ENCODE measurements at regions not wholly inside any gene's neighbourhood (a gene's known extent, or its start where the extent isn't known, plus 50 kb on each side); places are given as distances from the start of the nearest gene placed in this dataset.

DNA sequence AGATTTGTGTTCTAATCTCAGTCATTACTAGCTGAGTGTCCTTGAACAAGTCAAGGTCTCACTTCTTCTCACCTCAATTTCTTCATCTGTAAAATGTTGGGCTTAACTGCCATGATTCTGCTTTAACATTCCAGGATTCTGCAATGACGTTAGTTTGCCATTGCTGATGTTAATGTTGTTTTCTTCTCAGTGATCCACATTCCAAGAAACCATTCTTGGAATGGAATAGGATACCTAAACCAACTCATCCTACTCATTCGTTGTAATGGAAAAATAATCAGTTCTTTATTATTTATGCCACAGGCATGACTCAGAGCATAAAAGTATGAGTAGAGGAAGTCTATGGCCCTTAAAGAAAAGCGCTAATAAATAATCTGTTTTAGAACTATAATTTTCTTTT, 140.2 kb upstream of the ETAA1 start:
- no peak for DNase-seq

DNA sequence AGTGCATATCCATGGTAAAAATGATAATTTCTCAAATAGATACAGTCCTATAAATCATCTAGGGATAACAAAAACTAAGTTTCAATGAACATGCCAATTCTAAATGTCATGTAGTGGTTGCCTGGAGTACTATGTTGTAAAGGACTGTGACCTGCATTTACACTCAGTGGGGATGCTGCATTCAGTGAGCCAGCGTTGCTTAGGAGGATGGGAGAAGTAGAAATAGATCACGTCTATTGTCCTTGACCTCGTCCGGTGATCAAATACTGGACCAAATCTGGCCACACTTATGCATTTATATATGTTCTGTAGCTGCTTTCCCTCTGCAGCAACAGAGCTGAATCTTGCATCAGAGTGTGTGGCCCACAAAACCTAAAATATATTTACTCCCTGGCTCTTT, 139.0 kb upstream of the ETAA1 start:
- no peak for DNase-seq

DNA sequence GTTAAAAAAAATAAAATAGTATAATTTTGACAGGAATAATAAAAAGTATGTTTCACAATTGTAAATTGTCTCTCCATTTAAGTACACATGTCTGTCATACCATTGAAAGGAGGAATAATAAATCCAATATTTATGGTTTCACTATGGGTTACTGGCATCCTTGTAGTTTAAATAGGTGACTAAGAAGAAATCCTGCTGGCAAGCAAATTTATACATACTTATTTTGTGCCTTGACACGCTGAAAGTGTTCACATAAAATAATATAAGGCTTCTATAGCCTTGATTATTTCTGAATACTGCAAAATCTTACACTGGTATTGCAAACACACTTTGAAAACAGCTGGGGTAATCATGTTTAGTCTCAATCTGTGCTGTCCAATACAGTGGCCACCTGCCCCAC, 138.3 kb upstream of the ETAA1 start:
- no peak for DNase-seq

DNA sequence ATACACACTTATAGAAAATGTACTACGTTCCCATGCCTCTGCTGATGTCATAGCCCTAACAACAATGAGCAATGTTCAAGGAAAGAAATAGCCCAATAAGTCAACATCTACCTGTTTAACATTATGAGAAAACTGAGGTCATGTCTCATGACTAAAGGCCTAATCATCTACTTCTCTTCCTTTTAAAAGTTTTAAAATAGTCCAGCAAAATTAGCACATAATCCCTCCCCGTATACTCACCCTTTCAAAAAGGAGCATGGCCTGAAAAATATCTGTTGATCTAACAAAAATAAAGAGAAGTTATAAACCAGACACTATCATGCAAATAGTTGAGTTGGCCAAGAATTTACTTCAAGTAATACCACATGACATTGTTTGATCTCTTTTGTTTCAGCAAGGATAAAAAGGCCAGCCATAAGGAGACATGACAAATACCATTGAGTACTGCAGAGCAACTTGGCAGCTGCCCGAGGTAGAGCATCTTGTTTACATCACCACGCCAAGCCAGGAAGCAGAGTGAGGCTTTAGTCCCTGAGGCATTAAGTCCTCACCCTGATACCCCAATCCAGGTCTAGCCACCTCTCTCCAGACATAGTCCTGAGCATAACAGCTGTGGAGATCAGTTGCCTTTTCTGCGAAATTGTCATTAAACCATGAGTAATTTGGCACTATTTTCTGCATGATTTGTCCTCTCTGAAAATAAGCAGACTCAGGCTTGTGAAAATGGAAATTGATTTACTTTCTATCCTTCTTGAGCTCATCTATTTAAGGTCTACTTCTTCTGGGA, 137.4 kb upstream of the ETAA1 start:
- DNase-seq, result peak in 1 of 2 experiments; percentile 32

DNA sequence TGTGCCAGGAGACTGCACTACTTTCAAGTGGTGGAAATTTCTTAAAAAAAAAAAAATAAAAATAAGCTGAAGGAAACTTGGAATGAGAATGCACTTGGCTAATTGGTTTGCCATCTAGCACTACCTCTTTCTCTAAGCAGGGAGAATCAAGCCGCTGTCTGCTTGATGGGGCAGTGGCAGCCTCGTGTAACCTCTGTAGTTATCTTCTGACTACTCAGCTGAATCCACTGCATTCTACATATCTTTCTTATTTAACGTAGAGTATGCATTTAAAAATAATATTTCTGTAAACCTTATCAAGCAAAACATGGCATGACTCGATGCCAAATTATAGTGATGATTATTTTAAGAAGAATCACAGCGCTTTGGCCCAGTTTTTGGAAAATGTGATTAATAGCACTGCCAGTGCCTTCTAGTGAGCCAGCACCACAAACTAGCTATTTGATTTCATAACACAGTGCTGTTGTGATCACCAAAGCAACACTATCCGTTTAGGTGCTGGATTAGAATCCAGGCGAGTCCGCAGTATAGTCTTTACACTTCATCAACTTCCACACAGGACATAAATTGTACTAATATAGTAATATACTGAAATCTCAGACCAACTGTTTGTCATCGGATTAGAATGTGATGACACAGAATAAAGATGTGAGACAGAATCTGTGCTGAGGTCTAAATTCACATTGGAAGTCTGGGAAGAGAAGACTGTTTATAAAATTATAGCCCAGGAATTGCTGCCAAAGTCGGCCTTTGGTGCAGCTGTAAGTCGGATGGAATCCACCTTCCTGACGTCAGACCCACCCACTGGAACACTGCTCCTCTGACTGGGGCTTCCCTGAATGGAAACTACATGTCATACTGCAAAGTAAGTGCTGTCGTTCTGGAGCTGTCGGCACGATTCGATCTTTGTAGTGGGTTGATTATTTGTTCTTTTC, 136.5 kb upstream of the ETAA1 start:
- DNase-seq, result no peak

DNA sequence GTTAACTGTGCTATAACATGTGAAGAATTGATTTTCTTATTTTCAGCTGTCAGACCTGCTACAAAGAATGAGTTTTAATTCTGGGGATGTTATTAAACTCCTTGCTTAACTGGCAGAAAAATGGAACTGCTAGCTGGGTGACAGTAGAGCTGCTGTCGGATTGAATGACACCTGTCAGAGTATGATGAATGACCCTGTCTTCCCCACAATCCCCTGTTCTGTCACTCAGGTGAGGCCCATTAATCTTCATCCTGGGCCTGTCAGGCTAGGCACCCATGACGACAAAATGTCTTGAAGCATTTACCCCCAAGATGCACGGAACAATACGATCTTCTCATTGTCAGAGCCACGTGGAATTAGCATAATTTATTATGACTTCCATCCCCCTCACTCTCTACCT, 129.9 kb upstream of the ETAA1 start:
- no peak for DNase-seq

DNA sequence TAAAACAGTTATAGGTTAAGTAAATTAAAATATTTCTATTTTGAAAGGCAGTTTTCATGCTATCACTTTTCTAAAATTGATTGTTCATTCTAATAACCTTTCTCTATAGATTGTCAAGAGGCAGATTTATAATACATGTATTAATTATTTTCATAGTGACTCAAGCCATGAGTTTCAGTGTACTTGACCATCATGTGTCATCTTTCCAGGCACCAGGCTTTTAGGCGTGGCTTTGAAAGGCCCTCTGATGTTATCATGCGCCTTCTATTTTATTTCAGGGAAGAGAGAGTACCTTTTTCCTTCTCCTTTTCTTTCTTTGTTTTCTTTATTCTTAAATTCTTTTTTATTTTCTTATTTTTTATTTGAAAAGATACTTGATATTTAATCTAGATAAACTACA, 128.3 kb upstream of the ETAA1 start:
- no peak for DNase-seq

DNA sequence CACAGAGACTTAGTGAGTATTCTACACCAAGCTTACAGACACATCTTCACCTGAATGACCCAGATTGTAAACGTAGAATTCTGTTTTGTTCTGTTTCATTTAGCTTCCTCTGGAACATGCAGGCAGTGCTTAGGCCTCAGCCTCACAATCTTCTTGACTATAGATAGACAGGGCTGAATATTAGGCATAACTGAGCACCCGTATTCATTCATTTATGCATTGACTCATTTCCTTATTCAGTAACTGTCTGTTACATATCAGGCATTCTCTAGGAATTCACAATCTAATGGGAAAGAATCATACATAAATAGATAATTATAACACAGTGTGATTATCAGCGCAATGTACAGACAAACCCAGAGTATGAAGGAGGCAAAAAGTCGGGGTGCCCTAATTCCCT, 124.9 kb upstream of the ETAA1 start:
- no peak for DNase-seq

DNA sequence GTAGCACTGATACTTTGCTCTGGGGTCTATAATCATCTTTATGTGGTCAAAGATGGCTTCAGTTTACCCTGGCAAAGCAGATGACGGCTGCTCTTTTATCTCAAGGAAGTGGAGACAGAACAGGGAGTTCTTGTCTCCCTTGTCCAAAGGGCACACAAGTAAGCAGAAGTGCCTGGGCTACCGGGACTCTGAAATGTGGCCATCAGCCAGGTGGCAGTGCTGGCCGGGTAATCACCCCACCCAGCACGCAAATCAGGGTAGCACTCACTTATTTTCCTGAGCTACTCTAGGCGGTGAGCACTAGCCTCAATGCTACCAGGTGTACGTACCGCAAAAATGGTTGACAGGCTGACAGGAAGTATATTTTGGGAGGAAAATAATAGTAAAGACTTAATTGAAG, 119.7 kb upstream of the ETAA1 start:
- DNase-seq, result no peak

DNA sequence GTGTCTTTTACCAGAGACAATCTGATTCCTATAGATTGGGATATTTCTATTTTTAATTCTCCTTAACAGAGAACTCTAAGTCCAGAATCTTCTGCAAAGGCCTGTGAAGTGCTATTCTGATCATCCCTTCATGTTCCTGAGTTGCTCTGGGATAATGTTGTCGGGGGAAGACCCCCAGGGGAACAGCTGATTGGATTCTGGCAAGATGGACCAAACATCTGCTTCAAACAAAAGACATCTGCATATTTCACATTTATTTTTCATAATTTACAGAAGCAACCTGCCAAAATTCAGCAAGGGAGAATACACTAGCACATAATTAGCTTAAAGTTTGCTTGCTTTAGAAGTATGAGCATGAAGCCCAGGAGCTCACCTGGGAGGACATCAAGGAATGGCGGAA, 116.0 kb upstream of the ETAA1 start:
- no peak for DNase-seq

DNA sequence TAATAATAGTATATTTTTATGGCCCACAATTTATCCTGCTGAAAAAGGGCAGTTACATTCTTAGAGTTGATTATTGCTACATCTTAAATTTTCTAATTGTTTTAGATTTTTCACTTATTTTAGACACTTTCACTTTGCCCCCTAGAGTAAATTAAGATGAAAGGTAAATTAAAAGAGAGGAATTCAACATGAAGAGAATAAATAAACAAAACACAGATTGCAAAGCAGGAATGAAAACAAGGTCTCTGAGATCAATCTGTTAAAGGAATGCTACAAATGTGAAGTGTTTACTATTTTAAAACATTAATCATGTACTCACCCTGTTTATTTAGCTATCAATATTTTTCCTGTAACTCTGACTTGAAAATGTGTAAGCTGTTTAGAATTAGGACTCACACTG, 113.5 kb upstream of the ETAA1 start:
- DNase-seq, result no peak

DNA sequence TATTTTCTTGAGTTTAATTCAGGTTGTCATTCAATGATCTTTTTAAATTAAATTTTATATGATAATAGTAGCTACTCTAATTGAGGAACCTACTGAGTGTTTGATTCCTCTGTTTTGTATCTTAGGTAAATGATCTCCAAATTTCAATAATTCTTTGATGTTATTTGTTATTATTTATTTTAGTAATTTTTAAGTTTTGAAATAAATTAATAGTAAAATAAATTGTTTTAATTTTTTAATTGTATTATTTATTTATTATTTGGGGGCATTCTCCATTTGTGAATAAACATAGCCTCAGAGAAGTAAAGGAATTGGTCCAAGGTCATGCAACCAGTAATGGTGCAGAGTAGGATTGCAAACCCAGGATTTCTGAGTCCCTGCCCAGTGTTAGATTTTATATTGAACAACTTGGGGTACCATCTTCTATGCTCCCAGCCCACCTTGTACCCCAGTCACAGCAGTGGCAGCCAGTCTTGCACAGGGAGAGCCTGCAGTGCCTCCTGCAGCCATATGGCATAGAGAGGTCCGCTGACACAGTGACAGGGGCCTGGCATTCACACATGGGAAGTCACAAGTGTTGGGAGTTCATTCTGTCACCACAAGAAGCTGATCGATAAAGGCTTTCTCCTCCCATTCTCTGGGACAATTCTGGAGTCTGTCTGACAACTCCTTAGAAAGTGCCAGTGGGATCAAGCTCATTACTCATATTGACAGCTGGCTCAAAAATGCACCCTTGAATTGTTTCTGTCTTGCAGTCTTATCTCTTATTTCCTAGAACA, 110.0 kb upstream of the ETAA1 start:
- no peak for DNase-seq

DNA sequence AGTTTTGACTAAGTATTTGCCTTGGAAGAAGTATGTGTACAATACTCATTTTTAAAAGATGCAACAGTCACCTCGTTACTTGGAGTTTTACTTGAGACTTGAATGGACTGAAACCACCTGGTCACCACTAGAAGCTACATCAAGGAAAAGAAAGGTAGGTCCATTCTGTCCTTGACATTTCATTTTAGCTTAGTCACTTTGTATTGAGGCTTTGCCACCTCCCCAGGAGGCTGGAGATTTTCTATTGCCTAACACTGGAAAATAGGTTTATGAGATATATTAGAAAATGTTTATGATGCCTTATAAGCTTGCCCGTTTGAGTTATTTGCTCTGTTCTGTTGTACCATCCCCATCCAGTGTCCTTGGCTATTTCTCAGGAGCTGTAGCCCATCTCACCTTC, 107.9 kb upstream of the ETAA1 start:
- DNase-seq, result no peak

DNA sequence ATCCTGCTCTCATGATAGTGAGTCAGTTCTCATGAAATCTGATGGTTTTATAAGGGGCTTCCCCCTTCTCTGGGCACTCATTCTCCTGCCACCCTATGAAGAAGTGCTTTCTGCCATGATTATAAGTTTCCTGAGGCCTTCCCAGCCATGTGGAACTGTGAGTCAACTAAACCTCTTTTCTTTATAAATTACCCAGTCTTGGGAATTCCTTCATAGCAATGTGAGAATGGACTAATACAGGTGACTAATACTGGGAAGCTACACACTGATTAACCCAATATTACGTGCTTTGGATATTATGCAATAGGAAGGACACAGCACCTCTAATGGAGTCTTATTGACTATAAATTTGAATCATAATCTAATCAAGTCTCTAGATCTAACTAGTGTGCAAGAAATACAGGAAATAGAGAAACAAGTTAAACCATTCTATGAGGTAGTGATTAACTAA, 107.2 kb upstream of the ETAA1 start:
- DNase-seq, result no peak

DNA sequence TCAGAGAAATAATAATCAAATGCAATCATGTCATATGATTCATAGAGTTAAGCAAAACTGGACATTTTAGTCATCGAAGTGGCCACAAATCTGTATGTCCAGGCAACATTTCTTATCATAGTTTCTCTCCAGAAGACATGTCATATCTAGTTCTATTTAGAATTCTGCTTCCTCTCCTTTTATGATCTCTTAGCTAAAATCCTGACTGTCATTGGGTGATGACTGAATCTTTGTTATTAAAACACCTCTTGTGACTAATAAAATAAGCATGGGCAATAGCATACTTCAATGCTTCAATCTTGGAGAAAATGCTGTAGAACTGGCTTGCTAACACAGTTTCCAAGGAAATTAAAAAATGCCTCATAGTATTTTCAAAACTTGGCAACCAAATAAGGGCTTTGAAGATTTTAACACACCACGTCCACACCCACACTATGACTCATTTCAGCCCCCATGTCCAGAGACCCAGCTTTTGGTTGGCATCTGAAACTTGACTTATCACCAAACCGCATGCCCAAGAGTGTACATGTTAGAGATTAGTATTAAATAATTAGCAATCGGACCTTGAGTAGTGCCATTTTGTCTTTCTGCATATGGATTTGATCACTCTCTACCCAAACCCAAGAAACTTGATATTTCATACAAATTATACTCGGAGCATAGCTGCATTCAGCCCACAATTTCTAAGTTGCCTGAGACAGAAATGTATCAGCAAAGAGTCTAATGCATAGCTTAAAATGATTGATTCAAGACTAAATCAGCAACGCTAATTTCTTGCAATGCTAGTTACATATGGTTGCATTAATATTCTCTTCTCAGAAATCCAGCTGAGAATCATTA, 106.5 kb upstream of the ETAA1 start:
- no peak for DNase-seq

DNA sequence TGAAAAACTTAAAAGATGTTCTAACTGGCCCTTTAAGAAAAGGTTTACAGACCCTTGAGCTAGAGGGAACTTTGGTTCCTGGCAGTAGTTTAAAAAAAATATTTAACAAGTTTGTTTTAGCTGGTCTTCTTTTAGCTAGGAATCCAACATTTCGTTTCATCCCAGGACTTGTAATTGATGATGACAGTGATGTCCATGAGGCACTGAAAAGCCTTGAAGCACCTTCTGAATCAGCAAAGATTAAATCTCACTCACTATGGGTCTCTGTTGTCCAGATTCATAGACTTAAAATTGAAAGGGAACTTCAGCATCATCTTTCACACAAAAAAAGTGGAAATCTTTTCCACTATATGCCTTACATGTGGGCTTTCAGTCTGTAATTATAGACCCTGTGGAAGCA, 102.9 kb upstream of the ETAA1 start:
- DNase-seq, result no peak

DNA sequence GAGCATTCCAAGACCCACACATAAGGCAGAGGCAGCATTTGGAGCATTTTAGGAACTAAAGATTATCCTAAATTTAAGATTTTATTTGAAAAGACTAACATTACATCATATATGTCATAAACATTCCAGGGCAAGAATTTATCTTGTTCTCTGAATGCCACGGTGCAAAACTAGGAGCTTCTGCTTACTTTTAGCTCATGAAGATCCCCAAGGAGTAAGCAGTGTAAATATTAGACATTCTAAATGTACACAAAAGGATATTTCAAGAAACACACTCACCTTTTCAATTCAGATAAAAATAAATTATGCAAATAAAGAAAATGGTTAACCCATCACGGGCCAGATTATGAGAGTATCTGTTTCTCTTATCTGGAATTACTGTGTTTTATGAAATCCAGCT, 101.7 kb upstream of the ETAA1 start:
- DNase-seq, result no peak

DNA sequence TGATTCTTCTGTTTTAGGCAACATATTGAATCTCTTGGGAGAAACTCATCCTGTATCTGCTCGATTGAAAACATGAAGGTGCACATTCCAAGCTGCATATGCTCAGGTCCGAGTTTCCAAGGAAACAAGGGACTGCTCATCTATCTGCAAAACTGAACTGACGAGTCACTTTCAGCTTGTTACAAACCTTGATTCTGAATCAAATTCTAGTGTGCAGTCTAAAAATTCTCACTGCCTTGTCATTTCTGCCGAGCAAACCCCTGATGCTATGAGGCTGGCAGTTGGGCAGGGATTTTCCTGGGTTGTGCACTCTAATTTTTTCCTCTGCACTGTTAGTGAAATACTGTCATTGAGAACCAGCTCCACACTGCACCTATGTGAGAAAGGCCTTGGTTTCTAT, 101.3 kb upstream of the ETAA1 start:
- DNase-seq, result no peak

DNA sequence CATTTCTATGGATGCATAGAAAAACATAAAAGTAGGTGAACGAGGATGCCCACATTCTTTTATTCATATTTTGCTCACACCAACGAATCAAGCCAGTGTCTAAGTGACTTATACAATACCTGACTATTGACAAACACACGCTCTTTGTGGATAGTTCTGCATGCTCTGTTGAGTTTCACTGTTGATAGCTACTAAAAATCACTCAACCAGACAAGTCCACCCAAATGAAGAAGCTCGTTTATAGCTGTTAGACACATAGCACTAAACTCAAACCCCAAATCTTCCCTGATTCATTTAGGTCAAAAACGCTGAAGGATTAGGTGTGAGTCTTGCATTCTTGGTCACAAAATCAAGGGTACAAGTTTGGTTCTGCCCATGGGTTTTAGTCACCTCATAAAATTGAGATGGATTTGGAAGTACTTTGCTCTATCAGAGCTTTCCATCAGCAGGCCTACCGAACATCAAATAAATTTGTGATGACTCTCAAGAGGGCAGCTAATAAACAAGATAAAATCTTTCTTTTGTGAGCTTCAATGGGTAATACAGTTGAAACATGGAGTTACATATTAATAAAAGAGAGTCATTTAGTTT, 92.7 kb upstream of the ETAA1 start:
- no peak for DNase-seq

DNA sequence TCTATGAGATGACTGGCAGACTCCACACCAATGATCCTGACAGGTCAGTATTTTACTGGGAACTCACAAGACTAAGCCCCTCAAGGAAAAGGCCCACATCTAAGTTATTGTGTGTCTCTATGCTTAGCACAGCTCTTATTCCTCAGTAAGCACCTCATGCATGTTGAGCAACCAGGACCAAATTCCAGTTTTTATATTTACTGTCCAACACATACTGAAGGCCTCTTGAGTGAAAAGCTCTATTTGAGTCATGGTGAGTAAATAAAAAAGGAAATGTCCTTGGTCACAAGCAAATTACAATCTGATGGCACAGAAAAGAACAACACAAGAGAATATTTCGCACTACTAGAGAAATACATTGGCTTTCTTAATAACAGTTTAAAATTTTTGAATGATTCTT, 87.9 kb upstream of the ETAA1 start:
- DNase-seq, result no peak

DNA sequence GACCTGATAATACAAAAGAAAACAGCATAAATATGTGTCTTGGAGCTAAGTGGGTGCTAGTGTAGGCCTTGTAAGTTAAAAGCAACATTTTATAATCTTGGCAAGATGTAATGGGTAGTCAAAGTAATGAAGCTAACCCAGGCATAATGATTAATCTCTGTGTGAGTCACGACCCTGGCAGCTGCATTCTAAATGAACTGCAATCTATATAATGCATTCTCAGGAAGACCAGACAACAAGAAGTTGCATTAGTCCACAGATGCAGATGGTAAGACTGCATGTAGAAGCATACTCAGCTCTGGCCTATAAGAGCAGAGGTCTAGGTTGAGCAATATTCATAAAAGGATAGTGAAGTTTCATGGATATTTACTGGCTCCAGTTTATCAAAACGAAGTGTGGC, 85.6 kb upstream of the ETAA1 start:
- DNase-seq, result no peak

DNA sequence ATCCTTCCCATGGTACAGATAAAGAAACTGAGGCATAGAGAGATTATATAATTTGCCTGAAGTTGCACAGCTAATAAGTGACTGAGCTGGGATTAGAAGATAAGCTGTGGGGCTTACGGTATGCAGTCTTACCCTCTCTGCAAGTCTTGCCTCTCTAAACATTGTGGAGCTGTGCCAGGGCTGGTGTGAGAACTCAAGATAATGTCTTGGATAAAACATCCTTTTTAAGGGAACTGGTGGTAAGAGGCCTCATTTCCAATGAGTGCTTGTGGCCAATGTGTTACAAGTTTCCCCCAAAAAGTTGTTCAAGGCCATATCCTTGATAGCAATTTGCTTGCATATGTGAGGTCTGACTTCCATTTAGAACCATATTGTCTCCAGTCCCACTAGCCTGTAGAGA, 84.3 kb upstream of the ETAA1 start:
- DNase-seq, result no peak
